GM13976 (cell line): ENCODE measurements at regions not wholly inside any gene's neighbourhood (a gene's known extent, or its start where the extent isn't known, plus 50 kb on each side); places are given as distances from the start of the nearest gene placed in this dataset.
"Not testable (repeated sequence)": the region's sequence is repeated elsewhere in the genome, so short reads cannot be mapped to it uniquely, and the experiment has no call there.

ENCODE experiments used
- DNase-seq: peaks from one replicate; pipeline ENCODE4 v3.0.0; 2012; ENCODE audit warnings: low spot score
- CTCF ChIP-seq: IDR thresholded peaks from 2 replicates; pipeline ENCODE4 v1.5.1; 2012; ENCODE audit warnings: borderline replicate concordance, mild to moderate bottlenecking; ENCODE audit not compliant: insufficient read depth; ENCODE audit errors: extremely low read depth, missing control alignments, control extremely low read depth
- in situ Hi-C: fragments of 300-500 bp; cut with MboI; formaldehyde crosslinking; loops from one replicate; pipeline ENCODE4 v1.12.0; 2022; ENCODE audit warnings: low sequenced_read_pairs, mixed read lengths, inconsistent platforms; ENCODE audit not compliant: unreplicated experiment

- in situ Hi-C loops, result no loop called here
- TF ChIP-seq CTCF, result no peak
- DNase-seq, result no peak
These were observed 1351.5 kb downstream of the UQCRFS1 start for GRCh38 chr19:27861411-27861975.

DNA sequence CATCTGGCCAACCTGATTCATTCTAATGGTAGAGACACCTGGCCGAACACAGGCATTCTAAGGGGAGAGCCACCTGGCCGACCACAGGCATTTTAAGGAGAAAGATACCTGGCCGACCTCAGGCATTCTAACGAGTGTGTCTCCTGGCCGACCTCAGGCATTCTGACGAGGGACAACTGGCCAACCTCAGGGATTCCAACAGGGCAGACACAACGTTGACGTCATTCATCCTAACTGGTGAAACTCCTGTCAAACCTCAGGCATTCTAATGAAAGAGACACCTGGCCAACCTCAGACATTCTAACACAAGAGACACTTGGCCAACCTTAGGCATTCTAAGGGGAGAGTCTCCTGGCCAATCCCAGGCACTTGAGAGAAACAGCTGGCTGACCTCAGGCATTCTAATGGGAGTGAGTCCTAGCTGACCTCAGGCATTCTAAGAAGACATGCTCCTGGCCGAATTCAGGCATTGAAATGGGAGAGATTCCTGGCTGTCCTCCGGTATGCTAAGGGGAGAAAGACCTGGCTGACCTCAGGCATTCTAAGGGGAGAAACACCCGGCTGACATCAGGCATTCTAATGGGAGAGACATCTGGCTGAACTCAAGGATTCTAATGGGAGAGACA, 1352.5 kb downstream of the UQCRFS1 start:
- no peak for DNase-seq
- in situ Hi-C loops, result no loop called here
- no peak for TF ChIP-seq CTCF

DNA sequence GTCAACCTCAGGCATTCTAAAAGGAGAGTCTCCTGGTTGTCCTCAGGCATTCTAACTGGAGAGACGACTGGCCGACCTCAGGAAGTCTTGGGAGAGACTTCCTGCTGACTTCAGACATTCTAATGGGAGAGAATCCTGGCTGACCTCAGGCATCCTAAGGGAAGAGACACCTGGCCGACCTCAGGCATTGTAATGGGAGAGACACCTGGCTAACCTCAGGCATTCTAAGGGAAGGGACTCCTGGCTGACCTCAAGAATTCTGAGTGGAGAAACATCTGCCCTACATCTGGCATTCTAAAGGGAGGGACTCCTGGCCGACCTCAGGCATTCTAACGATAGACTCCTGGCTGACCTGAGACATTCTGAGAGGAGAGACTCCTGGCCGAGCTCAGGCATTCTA, 1353.3 kb downstream of the UQCRFS1 start:
- no peak for DNase-seq
- TF ChIP-seq CTCF, result no peak
- in situ Hi-C loops, result no loop called here

DNA sequence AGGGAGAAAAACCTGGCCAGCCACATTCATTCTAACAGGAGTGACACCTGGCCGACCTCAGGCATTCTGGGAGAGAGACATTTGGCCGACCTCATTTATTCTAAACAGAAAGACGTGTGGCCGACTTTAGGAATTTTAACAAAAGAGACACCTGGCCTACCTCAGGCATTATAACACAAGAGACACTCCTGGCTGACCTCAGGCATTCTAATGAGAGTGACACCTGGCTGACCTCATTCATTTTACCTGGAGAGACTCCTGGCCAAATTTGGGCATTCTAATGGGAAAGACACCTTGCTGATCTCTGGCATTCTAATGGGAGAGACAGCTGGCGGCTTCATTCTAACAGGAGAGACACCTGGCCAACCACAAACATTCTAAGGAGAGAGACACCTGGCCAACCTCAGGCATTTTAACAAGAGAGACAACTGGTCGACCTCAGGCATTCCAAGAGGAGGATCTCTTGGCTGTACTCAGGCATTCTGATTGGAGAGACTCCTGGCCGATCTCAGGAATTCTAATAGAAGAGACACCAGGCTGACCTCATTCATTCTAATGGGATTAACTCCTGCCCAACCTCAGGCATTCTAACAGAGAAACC, 1353.9 kb downstream of the UQCRFS1 start:
- no peak for TF ChIP-seq CTCF
- in situ Hi-C loops, result no loop called here
- DNase-seq, result no peak

- in situ Hi-C loops, DNase-seq: not testable (repeated sequence)
These were observed 1360.0 kb downstream of the UQCRFS1 start for GRCh38 chr19:27852931-27853330.

DNA sequence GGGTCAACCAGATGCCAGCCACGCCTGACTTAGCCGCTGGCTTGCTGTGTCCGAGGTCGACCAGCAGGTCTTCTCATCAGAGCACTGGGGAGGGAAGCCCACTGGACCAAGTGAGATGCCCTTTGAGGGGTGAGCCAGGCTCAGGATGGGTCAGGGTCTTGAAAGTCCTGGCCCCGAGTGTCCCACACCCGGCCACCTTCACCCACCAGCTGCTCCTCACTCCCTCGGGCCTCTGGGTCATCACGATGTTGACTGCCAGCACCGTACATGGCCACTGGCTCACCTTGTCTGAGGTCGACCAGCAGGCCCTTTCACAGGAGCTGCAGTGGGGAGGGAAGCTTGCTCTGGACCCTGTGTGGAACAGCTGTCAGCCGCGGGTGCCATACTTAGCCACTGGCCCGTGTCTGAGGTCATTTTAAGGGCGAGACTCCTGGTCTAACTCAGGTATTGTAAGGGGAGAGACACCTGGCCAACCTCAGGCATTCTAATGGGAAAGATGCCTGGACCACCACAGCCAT, 1361.3 kb downstream of the UQCRFS1 start:
- TF ChIP-seq CTCF, result no peak
- DNase-seq, result no peak
- in situ Hi-C loops, result no loop called here

GRCh38 chr19:27851002-27851481, 1361.9 kb downstream of the UQCRFS1 start:
- TF ChIP-seq CTCF, result no peak
- in situ Hi-C loops, result no loop called here
- DNase-seq, result no peak
